Large intestine (tissue), 3 donors: ENCODE measurements at regions not wholly inside any gene's neighbourhood (a gene's known extent, or its start where the extent isn't known, plus 50 kb on each side); places are given as distances from the start of the nearest gene placed in this dataset.
"Not testable (repeated sequence)": the region's sequence is repeated elsewhere in the genome, so short reads cannot be mapped to it uniquely, and the experiment has no call there.

ENCODE experiments used
- DNase-seq, 2 donors: peaks; one replicate each; pipeline versions ENCODE4 v3.0.0 to v3.0.0-alpha.2; 2013
- H3K27ac ChIP-seq: one replicate; pipeline ENCODE4 v1.5.1; 2013; ENCODE audit warnings: low read length
- H3K27me3 ChIP-seq: 2 replicates; pipeline ENCODE4 v1.6.1; 2013; ENCODE audit warnings: low read length; ENCODE audit not compliant: control insufficient read depth, insufficient read depth
- H3K36me3 ChIP-seq: 2 replicates; pipeline ENCODE4 v1.6.1; 2013; ENCODE audit warnings: low read length; ENCODE audit not compliant: control insufficient read depth, insufficient read depth
- H3K4me1 ChIP-seq: one replicate; pipeline ENCODE4 v1.6.1; 2013; ENCODE audit warnings: low read length; ENCODE audit not compliant: control insufficient read depth, insufficient read depth
- H3K4me3 ChIP-seq: one replicate; pipeline ENCODE4 v1.5.1; 2013; ENCODE audit warnings: low read length
- H3K9me3 ChIP-seq: one replicate; pipeline ENCODE4 v1.6.1; 2013; ENCODE audit warnings: mild to moderate bottlenecking, low read depth, low read length, moderate library complexity; ENCODE audit not compliant: control insufficient read depth
- WGBS: methylation state at CpG from one replicate; pipeline ENCODE4 v1.1.5; 2013; ENCODE audit warnings: low lambda C conversion rate; ENCODE audit not compliant: insufficient coverage; 5-methylcytosine and 5-hydroxymethylcytosine counted together

DNA sequence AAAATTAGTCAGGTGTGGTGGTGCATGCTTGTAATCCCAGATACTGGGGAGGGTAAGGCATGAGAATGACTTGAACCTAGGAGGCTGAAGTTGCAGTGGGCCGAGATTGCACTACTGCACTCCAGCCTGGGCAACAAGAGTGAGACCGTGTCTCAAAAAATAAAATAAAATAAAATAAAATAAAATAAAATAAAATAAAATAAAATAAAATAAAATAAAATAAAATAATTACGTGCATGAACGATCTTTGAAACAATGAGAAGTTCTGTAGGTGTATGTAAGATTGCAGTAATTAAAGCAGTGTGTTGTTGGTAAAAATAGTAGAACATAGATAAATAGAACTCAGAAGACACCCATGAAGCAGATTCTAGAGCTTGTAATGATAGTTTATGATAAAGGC is 348.5 kb downstream of the ANKRD30A start:
- H3K4me1 ChIP-seq, result no peaks in the 10 kb centered on the region
- no peak for DNase-seq

DNA sequence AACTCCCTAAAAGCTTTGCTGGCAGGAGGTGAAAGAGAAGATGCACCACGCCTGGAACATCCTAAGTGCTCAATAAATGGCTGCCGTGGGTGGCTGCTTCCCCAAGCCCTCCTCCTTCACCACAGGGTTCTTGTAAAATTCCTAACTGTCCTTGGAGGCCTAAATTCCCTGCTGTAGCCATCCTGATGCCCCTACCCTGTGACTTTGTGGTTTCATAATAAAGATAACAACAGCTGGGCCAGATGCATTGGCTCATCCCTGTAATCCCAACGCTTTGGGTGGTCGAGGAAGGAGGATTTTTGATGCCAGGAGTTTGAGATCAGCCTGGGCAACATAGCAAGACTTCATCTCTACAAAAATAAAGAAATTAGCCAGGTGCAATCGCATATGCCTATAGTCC is 341.8 kb downstream of the ANKRD30A start:
- Histone ChIP-seq H3K36me3 (no peaks in the 10 kb centered on the region), H3K27me3 (no peaks in the 10 kb centered on the region), H3K4me1 (no peaks in the 10 kb centered on the region), H3K9me3 (no peaks in the 10 kb centered on the region), H3K27ac (no peak overlapping the region), H3K4me3 (no peak overlapping the region)
- 100% methylated on average over 1 of the region's 5 CpGs for WGBS
- DNase-seq, result no peak

More for the DNA sequence above, 348.5 kb downstream of the ANKRD30A start:
- Histone ChIP-seq H3K27ac (no peak overlapping the region), H3K4me3 (no peak overlapping the region), H3K27me3 (no peaks in the 10 kb centered on the region), H3K36me3 (no peaks in the 10 kb centered on the region), H3K9me3 (no peaks in the 10 kb centered on the region)
- WGBS, result 94% methylated on average over 4 of the region's 4 CpGs

DNA sequence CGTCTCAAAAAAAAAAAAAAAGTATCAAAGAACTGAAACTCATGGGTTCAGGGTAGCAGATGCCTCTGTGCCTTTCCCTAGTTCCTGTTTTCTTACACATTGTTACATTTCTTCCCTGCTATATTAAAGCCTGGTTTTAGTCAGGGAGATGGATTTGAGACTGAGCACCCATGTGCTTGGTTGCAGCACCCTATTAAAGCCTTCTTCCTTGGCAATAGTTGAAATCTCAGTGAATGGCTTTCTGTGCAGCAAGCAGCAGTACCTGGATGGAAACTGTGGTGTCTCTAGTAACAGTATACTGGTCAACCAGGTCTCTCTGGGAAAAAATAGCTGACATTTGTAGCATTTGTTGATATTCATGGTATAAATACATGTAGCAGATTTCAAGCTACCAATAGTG is 331.1 kb downstream of the ANKRD30A start:
- H3K36me3 ChIP-seq, result no peaks in the 10 kb centered on the region
- no peaks in the 10 kb centered on the region for H3K27me3 ChIP-seq
- DNase-seq, result no peak
- no peaks in the 10 kb centered on the region for H3K4me1 ChIP-seq
- WGBS, result 80% methylated on average over 1 of the region's 1 CpG
- peaks cover 9% of the 10 kb centered on the region for H3K9me3 ChIP-seq
- no peak overlapping the region for H3K4me3 ChIP-seq
- no peak overlapping the region for H3K27ac ChIP-seq

DNA sequence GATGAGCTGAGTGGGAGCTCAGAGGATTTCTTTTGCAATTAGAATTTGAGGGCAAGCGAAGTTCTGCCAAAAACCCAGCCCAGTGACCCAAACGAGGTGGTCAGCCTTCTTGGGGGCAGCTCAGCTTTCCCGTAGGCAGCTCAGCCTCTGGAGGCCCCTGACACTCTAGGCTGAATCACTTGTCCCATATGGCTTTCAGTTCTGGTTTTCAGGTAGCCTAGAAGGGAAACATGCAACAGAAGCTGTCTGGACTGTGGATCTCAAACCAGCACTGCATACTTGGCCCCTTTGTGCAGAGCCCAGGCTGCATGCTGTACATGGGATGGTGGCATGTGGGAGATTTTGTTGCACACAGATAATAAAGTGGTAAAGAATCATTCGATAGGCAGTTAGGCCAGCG is 322.8 kb downstream of the ANKRD30A start:
- Histone ChIP-seq H3K4me3 (no peak overlapping the region), H3K9me3 (peaks cover 3% of the 10 kb centered on the region), H3K36me3 (no peaks in the 10 kb centered on the region), H3K27ac (no peak overlapping the region), H3K4me1 (no peaks in the 10 kb centered on the region), H3K27me3 (no peaks in the 10 kb centered on the region)
- no CpG with 5 or more reads among the region's 5 CpGs for WGBS
- no peak for DNase-seq

DNA sequence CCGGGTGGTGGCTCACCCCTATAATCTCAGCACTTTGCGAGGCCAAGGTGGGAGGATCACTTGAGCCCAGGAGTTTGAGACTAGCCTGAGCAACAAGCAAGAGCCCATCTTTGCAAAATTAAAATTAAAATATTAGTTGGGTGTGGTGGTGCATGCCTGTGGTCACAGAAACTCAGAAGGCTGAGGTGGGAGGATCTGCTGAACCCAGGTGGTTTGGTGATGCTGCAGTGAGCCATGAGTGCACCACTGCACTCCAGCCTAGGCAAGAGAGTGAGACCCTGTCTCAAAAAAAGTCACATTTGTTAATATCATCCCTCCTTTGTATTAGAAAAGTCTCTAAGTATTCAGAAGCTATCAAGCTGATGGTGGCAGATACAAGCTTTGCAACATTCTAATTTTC is 317.5 kb downstream of the ANKRD30A start:
- no peaks in the 10 kb centered on the region for H3K27me3 ChIP-seq
- peaks cover 3% of the 10 kb centered on the region for H3K9me3 ChIP-seq
- no CpG with 5 or more reads among the region's 2 CpGs for WGBS
- no peak overlapping the region for H3K27ac ChIP-seq
- H3K4me1 ChIP-seq, result no peaks in the 10 kb centered on the region
- H3K4me3 ChIP-seq, result no peak overlapping the region
- DNase-seq, result no peak
- H3K36me3 ChIP-seq, result no peaks in the 10 kb centered on the region

DNA sequence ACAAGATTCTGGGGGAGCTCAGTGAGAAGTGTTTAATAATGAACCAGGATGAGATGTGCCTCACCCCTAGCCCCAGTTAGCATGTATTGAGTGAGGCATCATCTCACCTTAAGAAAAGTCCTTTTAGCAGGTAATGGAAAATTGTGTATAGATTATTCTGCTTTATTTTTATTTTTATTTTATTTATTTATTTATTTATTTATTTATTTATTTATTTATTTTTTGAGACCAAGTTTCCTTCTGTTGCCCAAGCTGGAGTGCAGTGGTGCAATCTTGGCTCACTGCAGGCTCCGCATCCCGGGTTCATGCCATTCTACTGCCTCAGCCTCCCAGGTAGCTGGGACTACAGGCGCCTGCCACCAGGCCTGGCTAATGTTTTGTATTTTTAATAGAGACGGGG is 315.8 kb downstream of the ANKRD30A start:
- H3K27me3 ChIP-seq, H3K27ac ChIP-seq, H3K4me1 ChIP-seq, H3K4me3 ChIP-seq, DNase-seq, H3K9me3 ChIP-seq, H3K36me3 ChIP-seq: not testable (repeated sequence)
- WGBS, result no CpG with 5 or more reads among the region's 4 CpGs

DNA sequence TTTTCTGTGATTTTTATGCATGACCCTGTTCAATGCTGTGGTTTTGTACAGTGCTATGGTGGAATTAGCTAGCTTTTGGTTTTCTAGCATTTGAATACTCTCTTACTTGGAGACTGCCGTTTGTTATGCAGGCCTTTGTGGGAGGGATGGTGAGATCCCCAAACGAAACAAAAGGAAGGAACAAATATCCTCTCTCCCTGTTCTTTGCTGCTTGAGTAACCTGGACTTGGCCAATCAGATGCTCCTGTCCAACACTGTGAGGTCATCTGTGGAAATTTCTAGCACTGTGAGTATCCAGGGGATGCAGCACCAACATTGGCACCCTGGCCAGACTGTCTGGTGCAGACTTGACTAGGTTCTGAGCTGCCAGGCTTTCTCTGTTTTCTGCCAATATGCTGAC is 314.4 kb downstream of the ANKRD30A start:
- no peak overlapping the region for H3K27ac ChIP-seq
- peaks cover 3% of the 10 kb centered on the region for H3K9me3 ChIP-seq
- WGBS, result no CpG with 5 or more reads among the region's 2 CpGs

DNA sequence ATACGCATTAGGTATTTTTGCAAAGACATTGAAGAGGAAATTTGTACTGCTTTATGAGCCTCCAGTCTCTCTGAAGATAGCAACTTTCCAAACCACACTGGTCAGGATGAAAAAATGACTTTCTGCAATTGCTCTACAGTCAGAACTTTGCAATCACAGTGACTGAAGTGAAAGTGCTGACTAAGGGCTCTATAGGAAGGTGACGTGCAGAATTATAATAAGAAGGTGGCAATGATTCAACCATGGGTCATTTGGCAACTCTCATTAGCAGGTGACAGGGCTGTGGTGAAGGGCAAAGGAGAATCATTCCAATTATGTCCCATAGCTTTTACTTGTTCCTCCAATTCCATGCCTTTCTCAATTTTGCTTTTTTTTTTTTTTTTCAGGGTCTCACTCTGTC is 311.0 kb downstream of the ANKRD30A start:
- Histone ChIP-seq H3K36me3 (no peaks in the 10 kb centered on the region), H3K27me3 (no peaks in the 10 kb centered on the region), H3K9me3 (no peaks in the 10 kb centered on the region), H3K4me1 (no peaks in the 10 kb centered on the region), H3K27ac (no peak overlapping the region), H3K4me3 (no peak overlapping the region)
- DNase-seq, result peak in 1 of 2 donors; percentile 6
- WGBS, result no CpG with 5 or more reads among the region's 2 CpGs

More for the DNA sequence above, 314.4 kb downstream of the ANKRD30A start:
- Histone ChIP-seq H3K4me3 (no peak overlapping the region), H3K27me3 (no peaks in the 10 kb centered on the region), H3K36me3 (no peaks in the 10 kb centered on the region), H3K4me1 (no peaks in the 10 kb centered on the region)
- DNase-seq, result no peak

DNA sequence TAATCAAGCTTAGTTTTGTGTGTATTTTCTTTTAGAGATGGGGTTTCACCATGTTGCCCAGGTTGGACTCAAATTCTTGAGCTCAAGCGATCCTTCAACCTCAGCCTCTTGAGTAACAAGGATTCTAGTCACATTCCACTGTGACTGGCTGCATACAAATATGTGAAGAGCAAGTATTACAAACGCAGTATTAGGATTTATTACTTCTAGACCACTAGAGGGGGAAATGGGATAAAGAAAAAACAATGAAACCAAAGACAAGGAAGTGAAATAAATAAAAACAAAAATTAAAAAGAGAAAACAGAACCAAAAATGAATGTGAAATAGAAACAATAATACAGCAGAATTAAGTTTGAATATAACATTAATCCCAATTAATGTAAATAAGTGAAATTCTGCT is 308.7 kb downstream of the ANKRD30A start:
- no peak overlapping the region for H3K4me3 ChIP-seq
- WGBS, result 9% methylated on average over 1 of the region's 2 CpGs
- no peaks in the 10 kb centered on the region for H3K9me3 ChIP-seq
- DNase-seq, result no peak
- no peaks in the 10 kb centered on the region for H3K27me3 ChIP-seq
- no peaks in the 10 kb centered on the region for H3K36me3 ChIP-seq
- no peak overlapping the region for H3K27ac ChIP-seq
- H3K4me1 ChIP-seq, result no peaks in the 10 kb centered on the region
